WI38 (cell line): ENCODE measurements at regions not wholly inside any gene's neighbourhood (a gene's known extent, or its start where the extent isn't known, plus 50 kb on each side); places are given as distances from the start of the nearest gene placed in this dataset.

Experiments used
- H3K4me3 ChIP-seq: 2 replicates; pipeline ENCODE4 v1.5.1; 2011; ENCODE audit warnings: low read depth, mild to moderate bottlenecking, control low read depth, low read length
- TF ChIP-seq, protein P1 (sequence below): IDR thresholded peaks from 2 replicates; pipeline ENCODE4 v1.5.1; 2012; ENCODE audit warnings: low read depth, mild to moderate bottlenecking, control low read depth, low read length

DNA sequence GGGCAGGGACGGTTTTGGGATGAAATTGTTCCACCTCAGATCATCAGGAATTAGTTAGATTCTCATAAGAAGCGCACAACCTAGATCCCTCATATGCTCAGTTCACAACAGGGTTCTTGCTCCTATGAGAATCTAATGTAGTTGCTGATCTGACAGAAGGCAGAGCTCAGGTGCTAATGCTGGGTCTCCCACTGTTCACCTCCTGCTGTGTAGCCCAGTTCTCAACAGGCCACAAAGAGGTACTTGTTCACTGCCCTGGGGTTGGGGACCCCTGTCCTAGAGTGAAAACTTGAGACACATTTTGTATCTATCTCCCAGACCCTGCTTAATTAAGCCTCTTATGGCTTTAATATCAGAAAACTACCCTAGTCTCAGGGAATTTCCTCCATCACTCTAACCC lies 966.0 kb downstream of the PCDH17 start:
- TF ChIP-seq, protein P1, sequence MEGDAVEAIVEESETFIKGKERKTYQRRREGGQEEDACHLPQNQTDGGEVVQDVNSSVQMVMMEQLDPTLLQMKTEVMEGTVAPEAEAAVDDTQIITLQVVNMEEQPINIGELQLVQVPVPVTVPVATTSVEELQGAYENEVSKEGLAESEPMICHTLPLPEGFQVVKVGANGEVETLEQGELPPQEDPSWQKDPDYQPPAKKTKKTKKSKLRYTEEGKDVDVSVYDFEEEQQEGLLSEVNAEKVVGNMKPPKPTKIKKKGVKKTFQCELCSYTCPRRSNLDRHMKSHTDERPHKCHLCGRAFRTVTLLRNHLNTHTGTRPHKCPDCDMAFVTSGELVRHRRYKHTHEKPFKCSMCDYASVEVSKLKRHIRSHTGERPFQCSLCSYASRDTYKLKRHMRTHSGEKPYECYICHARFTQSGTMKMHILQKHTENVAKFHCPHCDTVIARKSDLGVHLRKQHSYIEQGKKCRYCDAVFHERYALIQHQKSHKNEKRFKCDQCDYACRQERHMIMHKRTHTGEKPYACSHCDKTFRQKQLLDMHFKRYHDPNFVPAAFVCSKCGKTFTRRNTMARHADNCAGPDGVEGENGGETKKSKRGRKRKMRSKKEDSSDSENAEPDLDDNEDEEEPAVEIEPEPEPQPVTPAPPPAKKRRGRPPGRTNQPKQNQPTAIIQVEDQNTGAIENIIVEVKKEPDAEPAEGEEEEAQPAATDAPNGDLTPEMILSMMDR, result no peak
- H3K4me3 ChIP-seq, result no peak overlapping the region

DNA sequence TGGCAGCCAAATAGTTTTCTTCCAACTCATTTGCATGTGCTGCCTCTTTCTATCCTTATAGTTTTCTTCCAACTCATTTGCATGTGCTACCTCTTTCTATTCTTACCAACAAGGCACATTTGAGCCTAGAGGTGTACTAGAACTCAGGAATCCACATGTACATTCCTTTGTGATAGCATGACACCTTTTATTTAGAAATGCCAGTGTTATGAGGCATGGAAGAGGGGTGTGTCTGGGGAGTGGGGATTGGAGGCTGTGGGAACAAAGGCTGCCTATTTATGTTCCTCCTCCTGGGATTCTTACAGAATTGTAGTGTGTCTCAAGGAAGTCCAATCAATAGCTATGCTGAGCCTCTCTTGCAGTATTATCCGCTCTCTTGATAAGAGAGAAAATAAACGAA lies 966.7 kb downstream of the PCDH17 start:
- TF ChIP-seq, protein P1, result no peak
- no peak overlapping the region for H3K4me3 ChIP-seq

DNA sequence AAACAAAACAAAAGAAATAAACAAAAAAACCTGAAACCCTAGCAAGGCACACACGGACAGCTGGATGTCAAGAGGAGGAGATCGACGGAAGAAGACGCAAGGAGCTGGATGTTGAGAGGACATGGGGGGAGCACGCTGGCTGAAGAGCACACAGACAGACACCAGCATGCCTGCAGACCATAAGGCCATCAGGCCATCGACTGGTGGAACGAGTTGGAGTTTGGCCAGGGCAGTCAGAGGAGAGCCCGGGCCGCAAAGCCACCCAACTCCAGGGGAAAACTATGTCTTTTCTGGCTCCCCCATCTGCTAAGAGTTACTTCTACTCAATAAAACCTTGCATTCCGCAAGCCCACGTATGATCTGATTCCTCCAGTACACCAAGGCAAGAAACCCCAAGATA lies 979.6 kb downstream of the PCDH17 start:
- H3K4me3 ChIP-seq, result no peak overlapping the region
- TF ChIP-seq, protein P1, result no peak

DNA sequence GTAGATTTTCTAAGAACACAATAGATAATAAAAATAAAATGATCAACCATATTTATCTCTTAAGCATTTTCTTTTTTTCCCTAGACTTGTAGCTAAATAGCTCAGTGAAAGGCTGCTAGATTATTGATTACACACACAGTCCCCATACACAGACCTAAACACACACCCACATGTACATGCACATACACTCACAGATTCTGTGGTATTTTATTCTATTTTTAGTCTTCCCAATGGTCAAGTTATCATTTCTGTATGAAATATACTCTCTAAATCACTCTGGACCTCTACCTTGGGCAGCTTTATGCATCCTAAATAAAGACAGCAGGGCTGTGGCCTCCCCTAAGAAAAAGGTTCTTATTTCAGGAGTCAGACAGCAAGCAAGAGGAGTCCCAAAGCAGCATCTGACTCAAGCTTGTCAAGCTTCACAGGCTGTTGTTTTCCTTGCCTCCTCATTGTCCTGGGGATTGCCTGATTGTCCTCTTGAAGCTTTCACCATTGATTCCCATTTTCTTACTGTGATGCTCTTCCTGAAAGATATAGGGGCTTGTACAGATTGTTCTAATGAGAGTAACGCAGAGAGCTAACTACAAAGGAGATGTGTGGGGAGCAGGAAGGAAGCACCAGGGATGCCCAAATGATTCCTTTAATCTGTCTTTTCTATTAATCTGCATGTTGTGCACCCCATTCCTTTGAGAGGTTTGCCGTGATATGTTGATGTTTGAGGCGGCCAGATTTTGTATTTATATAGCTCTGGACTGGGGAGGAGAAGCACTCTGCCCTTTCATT lies 986.5 kb downstream of the PCDH17 start:
- H3K4me3 ChIP-seq, result no peak overlapping the region
- TF ChIP-seq, protein P1, result no peak

DNA sequence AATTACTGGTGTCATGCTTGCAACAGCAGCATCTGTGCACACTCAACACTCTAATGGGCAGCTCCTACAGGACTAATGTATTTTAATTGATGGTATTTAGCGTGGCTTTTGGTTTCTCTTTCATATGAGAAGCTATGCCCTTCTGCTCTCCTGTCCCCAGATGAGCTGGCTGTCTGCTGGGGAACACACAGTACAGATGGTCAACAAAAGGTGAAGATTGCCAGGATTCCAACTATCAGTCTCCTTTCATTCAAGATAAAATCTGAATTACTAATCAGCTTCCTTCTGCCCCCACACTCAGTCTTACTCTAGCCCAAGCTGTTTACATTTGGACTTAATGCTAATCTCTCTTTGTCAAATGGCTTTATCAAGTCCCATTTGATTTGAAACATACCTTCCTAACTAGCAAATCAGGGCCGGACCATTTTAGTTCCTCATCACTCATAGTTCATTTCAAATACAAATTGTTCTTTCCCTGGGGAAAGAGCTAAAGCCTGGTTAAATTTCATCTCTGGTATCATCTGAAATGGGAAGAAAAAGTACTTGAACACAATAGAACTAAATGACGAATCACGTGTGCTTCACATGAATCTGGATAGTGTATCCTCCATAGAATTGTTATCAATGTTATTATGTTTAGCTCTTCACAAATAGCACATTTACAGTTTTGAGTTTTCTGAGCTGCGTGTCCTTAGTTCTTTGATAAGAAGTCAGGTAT lies 988.0 kb downstream of the PCDH17 start:
- TF ChIP-seq, protein P1, result no peak
- H3K4me3 ChIP-seq, result no peak overlapping the region

DNA sequence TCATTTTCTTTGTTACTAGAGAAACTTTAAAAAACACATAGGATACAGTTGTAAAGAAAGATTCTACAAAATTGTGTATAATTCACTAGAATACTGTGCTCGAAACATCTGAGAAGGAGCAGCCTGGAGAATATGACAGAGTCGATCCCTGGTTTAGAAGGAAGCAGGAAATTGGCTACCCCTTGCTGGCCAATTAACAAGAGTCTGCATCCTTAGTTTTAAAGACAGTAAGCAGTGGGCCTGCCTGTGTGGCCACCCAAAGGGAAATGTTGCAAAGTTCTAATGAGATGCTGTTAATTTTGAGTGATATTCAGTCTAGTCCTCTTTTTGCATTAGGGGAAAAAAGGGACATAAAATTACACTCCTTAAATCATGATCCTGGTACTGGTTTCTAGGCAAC lies 988.6 kb downstream of the PCDH17 start:
- TF ChIP-seq, protein P1, result no peak
- H3K4me3 ChIP-seq, result no peak overlapping the region
